Gastroesophageal sphincter (tissue), 3 donors: ENCODE measurements at regions not wholly inside any gene's neighbourhood (a gene's known extent, or its start where the extent isn't known, plus 50 kb on each side); places are given as distances from the start of the nearest gene placed in this dataset.

Experiments used
- POLR2A ChIP-seq, 2 donors: fragments of 450-650 bp; IDR thresholded peaks; one replicate each; pipeline ENCODE4 v1.6.1; 2017; ENCODE audit warnings: antibody characterized with exemption in 2 of 2, mild to moderate bottlenecking in 2 of 2, moderate library complexity in 1 of 2
- TF ChIP-seq, protein P1 (sequence below), 4 experiments: fragments of 200-600 bp in 2 of 4; fragments of 450-650 bp in 2 of 4; sonication (generic) in 1 of 4; IDR thresholded peaks; one replicate each; pipeline ENCODE4 v1.5.1; 2017 to 2019; ENCODE audit warnings: antibody characterized with exemption in 4 of 4, mild to moderate bottlenecking in 2 of 4, moderate library complexity in 2 of 4

DNA sequence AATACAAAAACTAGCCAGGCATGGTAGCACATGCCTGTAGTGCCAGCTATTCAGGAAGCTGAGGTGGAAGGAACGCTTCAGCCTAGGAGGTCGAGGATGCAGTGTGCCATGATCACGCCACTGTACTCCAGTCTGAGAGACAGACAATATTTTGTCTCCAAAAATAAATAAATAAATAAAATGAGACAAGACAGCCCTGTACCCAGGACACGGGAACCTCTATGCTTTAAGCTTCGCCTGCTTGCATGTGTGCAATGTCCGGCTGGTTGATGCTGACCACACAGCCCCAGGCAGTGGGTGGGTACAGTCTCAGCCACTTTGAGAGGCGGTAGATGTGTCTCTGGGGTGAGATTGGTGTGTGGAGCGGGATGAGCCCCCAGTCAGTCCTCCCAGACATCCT, 52.0 kb upstream of the MPEG1 start:
- TF ChIP-seq, protein P1, sequence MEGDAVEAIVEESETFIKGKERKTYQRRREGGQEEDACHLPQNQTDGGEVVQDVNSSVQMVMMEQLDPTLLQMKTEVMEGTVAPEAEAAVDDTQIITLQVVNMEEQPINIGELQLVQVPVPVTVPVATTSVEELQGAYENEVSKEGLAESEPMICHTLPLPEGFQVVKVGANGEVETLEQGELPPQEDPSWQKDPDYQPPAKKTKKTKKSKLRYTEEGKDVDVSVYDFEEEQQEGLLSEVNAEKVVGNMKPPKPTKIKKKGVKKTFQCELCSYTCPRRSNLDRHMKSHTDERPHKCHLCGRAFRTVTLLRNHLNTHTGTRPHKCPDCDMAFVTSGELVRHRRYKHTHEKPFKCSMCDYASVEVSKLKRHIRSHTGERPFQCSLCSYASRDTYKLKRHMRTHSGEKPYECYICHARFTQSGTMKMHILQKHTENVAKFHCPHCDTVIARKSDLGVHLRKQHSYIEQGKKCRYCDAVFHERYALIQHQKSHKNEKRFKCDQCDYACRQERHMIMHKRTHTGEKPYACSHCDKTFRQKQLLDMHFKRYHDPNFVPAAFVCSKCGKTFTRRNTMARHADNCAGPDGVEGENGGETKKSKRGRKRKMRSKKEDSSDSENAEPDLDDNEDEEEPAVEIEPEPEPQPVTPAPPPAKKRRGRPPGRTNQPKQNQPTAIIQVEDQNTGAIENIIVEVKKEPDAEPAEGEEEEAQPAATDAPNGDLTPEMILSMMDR (IDR thresholded peaks at IDR 0.05), result no peak
- no peak for TF ChIP-seq POLR2A (IDR thresholded peaks at IDR 0.05)
